SK-N-SH treated with all-trans-retinoic acid at 6 μM for 48 hours (cell line): ENCODE measurements at regions not wholly inside any gene's neighbourhood (a gene's known extent, or its start where the extent isn't known, plus 50 kb on each side); places are given as distances from the start of the nearest gene placed in this dataset.

Experiments
- BACH2 ChIP-seq: fragments of 250-450 bp; sonication (Bioruptor Pico); IDR thresholded peaks from 2 replicates; pipeline ENCODE4 v1.9.0; 2021; ENCODE audit warnings: mild to moderate bottlenecking, borderline replicate concordance
- OSR1 ChIP-seq: fragments of 250-450 bp; sonication (Bioruptor Pico); IDR thresholded peaks from 2 replicates; pipeline ENCODE4 v1.8.0; 2022; ENCODE audit warnings: moderate library complexity, mild to moderate bottlenecking, inconsistent platforms
- PATZ1 ChIP-seq: fragments of 250-450 bp; sonication (Bioruptor Pico); IDR thresholded peaks from 2 replicates; pipeline ENCODE4 v1.8.0; 2020; ENCODE audit warnings: mild to moderate bottlenecking, moderate library complexity, borderline replicate concordance
- POU6F1 ChIP-seq: fragments of 250-450 bp; sonication (Bioruptor Pico); IDR thresholded peaks from 2 replicates; pipeline ENCODE4 v1.8.0; 2021; ENCODE audit warnings: low read depth, mild to moderate bottlenecking, moderate library complexity, borderline replicate concordance
- RARB ChIP-seq: fragments of 250-450 bp; sonication (Bioruptor Pico); IDR thresholded peaks from 2 replicates; pipeline ENCODE4 v1.8.0; 2021; ENCODE audit warnings: mild to moderate bottlenecking, moderate library complexity
- TSHZ2 ChIP-seq: fragments of 250-450 bp; sonication (Bioruptor Pico); IDR thresholded peaks from 2 replicates; pipeline ENCODE4 v1.5.0; 2020; ENCODE audit warnings: mild to moderate bottlenecking, moderate library complexity
- ZFP3 ChIP-seq: fragments of 250-450 bp; sonication (Bioruptor Pico); IDR thresholded peaks from 2 replicates; pipeline ENCODE4 v1.5.0; 2020; ENCODE audit warnings: mild to moderate bottlenecking, moderate library complexity
- ZNF8 ChIP-seq: fragments of 450-650 bp; formaldehyde crosslinking; IDR thresholded peaks from 2 replicates; pipeline ENCODE4 v1.5.0; 2020; ENCODE audit warnings: mild to moderate bottlenecking, moderate library complexity

DNA sequence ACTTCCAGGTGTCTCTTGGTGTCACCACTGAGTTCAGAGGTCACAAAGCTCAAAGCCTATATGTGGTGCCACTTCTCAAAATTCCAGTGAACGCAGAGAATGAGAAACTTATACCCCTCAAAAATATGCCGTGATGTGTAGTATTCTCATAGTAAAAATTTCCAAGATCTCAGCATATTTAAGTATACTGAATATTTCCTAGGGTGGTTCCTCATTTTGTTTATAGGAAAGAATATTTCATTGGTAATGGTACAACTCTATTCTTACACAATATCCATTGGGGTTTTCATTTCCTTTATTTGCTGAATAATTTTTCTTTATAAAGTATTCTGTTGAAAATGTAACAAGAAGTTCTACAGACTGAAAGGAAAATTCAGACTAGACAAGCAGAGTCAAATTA, 58.9 kb upstream of the ADO start:
- TF ChIP-seq TSHZ2 (no peak), OSR1 (no peak), PATZ1 (CRISPR knock-in tag) (no peak), BACH2 (CRISPR knock-in tag) (no peak), ZFP3 (CRISPR knock-in tag) (no peak), RARB (CRISPR knock-in tag) (no peak), POU6F1 (CRISPR knock-in tag) (no peak), ZNF8 (CRISPR knock-in tag) (no peak)
